ENCODE measurements at regions not wholly inside any gene's neighbourhood (a gene's known extent, or its start where the extent isn't known, plus 50 kb on each side); places are given as distances from the start of the nearest gene placed in this dataset.

DNA sequence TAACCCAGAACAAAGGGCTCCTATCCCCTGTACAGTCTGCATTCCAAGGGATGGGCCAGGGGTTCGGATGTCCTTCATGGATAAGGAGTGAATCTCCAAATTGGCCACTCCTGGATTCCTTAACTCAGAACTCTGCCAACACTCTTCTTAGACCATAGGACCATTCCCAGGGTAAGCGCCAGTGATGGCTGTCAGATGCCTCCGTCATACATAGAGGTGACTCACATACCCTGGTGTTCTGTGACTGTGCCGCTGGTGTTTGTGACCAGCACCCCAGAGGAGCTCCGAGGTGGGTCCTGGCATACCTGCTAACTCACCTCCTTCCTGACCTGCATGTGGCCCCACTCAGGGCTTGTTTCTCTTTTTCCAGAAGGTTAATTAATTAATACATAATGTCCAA is 134.7 kb downstream of the KLF13 start:
- CTCF ChIA-PET, result no interaction called here
- no peaks in the 10 kb centered on the region for H3K27me3 Mint-ChIP-seq (ENCODE audit: unreplicated experiment)
- H3K4me3 Mint-ChIP-seq (ENCODE audit: low read depth, unreplicated experiment), result no peak overlapping the region
- no TSS peak for BruUV-seq (replicated peaks)
- intact Hi-C loops (cut with micrococcal nuclease; ENCODE audit: unreplicated experiment), result no loop called here
- no peak for DNase-seq
- no peaks in the 10 kb centered on the region for H3K4me1 Mint-ChIP-seq (ENCODE audit: low read depth, unreplicated experiment)
- H3K27ac Mint-ChIP-seq (ENCODE audit: unreplicated experiment), result no peak overlapping the region
- H3K36me3 Mint-ChIP-seq (ENCODE audit: insufficient read depth, unreplicated experiment), result no peaks in the 10 kb centered on the region
- TF ChIP-seq CTCF (IDR thresholded peaks at IDR 0.05; ENCODE audit: unreplicated experiment), result no peak
- H3K9me3 Mint-ChIP-seq (ENCODE audit: low read depth, unreplicated experiment), result no peaks in the 10 kb centered on the region

DNA sequence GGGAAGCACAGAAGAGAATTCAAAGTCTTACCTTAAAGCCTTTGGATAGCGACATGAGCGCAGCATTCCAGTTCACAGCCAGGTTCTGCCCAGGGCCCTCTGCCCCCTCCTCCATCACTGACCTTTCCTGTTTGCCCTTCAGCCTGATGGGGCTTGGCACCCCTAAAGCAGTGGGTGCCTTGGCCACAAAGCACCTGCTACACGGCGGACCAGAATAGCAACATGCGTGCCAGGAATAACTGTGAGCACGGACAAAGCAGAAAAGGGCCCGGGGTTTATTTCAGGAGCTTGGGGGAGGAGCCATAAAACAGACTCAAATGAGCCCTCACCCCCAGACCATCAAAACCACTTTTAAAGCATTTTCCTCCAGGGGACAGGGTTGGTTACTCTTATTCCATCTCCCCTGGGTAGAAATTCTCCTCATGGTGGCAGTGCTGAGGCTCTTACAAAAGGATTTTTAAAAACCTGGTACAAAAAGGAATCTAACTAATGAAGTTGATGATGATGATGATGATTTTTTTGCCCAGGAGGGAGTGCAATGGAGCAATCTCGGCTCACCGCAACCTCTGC is 135.4 kb downstream of the KLF13 start:
- no peak for TF ChIP-seq CTCF (IDR thresholded peaks at IDR 0.05; ENCODE audit: unreplicated experiment)
- H3K4me3 Mint-ChIP-seq (ENCODE audit: low read depth, unreplicated experiment), result no peak overlapping the region
- no peak overlapping the region for H3K27ac Mint-ChIP-seq (ENCODE audit: unreplicated experiment)
- no peaks in the 10 kb centered on the region for H3K27me3 Mint-ChIP-seq (ENCODE audit: unreplicated experiment)
- DNase-seq, result no peak
- no peaks in the 10 kb centered on the region for H3K36me3 Mint-ChIP-seq (ENCODE audit: insufficient read depth, unreplicated experiment)
- intact Hi-C loops (cut with micrococcal nuclease; ENCODE audit: unreplicated experiment), result no loop called here
- CTCF ChIA-PET, result no interaction called here
- H3K4me1 Mint-ChIP-seq (ENCODE audit: low read depth, unreplicated experiment), result no peaks in the 10 kb centered on the region
- no peaks in the 10 kb centered on the region for H3K9me3 Mint-ChIP-seq (ENCODE audit: low read depth, unreplicated experiment)
- BruUV-seq (replicated peaks), result no TSS peak

- no peak for TF ChIP-seq CTCF (IDR thresholded peaks at IDR 0.05; ENCODE audit: unreplicated experiment)
- no peak overlapping the region for H3K27ac Mint-ChIP-seq (ENCODE audit: unreplicated experiment)
- no peaks in the 10 kb centered on the region for H3K27me3 Mint-ChIP-seq (ENCODE audit: unreplicated experiment)
- H3K9me3 Mint-ChIP-seq (ENCODE audit: low read depth, unreplicated experiment), result no peaks in the 10 kb centered on the region
- BruUV-seq (replicated peaks), result no TSS peak
- no peaks in the 10 kb centered on the region for H3K4me1 Mint-ChIP-seq (ENCODE audit: low read depth, unreplicated experiment)
- DNase-seq, result no peak
- intact Hi-C loops (cut with micrococcal nuclease; ENCODE audit: unreplicated experiment), result no loop called here
- CTCF ChIA-PET, result no interaction called here
- H3K36me3 Mint-ChIP-seq (ENCODE audit: insufficient read depth, unreplicated experiment), result no peaks in the 10 kb centered on the region
- H3K4me3 Mint-ChIP-seq (ENCODE audit: low read depth, unreplicated experiment), result no peak overlapping the region
Observed at GRCh38 chr15:31463521-31464102, 137.0 kb downstream of the KLF13 start.

- intact Hi-C loops (cut with micrococcal nuclease; ENCODE audit: unreplicated experiment), result no loop called here
- no peak overlapping the region for H3K4me3 Mint-ChIP-seq (ENCODE audit: low read depth, unreplicated experiment)
- no TSS peak for BruUV-seq (replicated peaks)
Observed at GRCh38 chr15:31464216-31465082, 137.8 kb downstream of the KLF13 start.

More at GRCh38 chr15:31464216-31465082, 137.8 kb downstream of the KLF13 start:
- Mint-ChIP-seq H3K27ac (ENCODE audit: unreplicated experiment) (no peak overlapping the region), H3K9me3 (ENCODE audit: low read depth, unreplicated experiment) (no peaks in the 10 kb centered on the region), H3K27me3 (ENCODE audit: unreplicated experiment) (no peaks in the 10 kb centered on the region), H3K36me3 (ENCODE audit: insufficient read depth, unreplicated experiment) (no peaks in the 10 kb centered on the region), H3K4me1 (ENCODE audit: low read depth, unreplicated experiment) (no peaks in the 10 kb centered on the region)
- CTCF ChIA-PET, result no interaction called here
- TF ChIP-seq CTCF (IDR thresholded peaks at IDR 0.05; ENCODE audit: unreplicated experiment), result no peak
- DNase-seq, result no peak

Measured in Calu3 (cell line).